HEK293 (cell line): ENCODE measurements at regions not wholly inside any gene's neighbourhood (a gene's known extent, or its start where the extent isn't known, plus 50 kb on each side); places are given as distances from the start of the nearest gene placed in this dataset.
"Not testable (repeated sequence)": the region's sequence is repeated elsewhere in the genome, so short reads cannot be mapped to it uniquely, and the experiment has no call there.

ENCODE experiments used
- CTCF ChIA-PET: fragments of 350-600 bp; formaldehyde crosslinking; extraction: SDS; loops from one replicate; lab custom pipeline; 2021; ENCODE audit warnings: antibody characterized with exemption; lab: Yijun Ruan, JAX
- POLR2A ChIA-PET: fragments of 300-600 bp; formaldehyde crosslinking; extraction: SDS; loops from one replicate; lab custom pipeline; 2020; ENCODE audit warnings: antibody characterized with exemption, inconsistent platforms; lab: Yijun Ruan, JAX
- H3K27ac ChIP-seq: fragments of 200-500 bp; sonication (Bioruptor generic); 2 replicates; pipeline ENCODE4 v1.5.1; 2014; ENCODE audit warnings: low read depth, low read length, control low read depth, inconsistent platforms; ENCODE audit errors: extremely low read depth
- H3K36me3 ChIP-seq, 2 experiments: fragments of 200-500 bp in 1 of 2; sonication (Bioruptor generic) in 1 of 2; 1 replicate in 1 of 2; 2 replicates in 1 of 2; pipeline ENCODE4 v1.5.1; 2014 to 2017; ENCODE audit warnings: inconsistent platforms in 2 of 2, low read length in 2 of 2; ENCODE audit not compliant: control insufficient read depth in 2 of 2, insufficient read depth in 1 of 2
- H3K4me1 ChIP-seq: fragments of 200-500 bp; sonication (Bioruptor generic); 2 replicates; pipeline ENCODE4 v1.5.1; 2014; ENCODE audit warnings: mild to moderate bottlenecking, low read length, inconsistent platforms; ENCODE audit not compliant: control insufficient read depth, insufficient read depth
- H3K4me3 ChIP-seq: 2 replicates; pipeline ENCODE4 v1.5.1; 2011; ENCODE audit warnings: low read depth, mild to moderate bottlenecking, control low read depth, low read length, moderate library complexity
- H3K9me3 ChIP-seq: fragments of 200-500 bp; sonication (Bioruptor generic); 2 replicates; pipeline ENCODE4 v1.5.1; 2014; ENCODE audit warnings: low read depth, low read length, inconsistent platforms; ENCODE audit not compliant: control insufficient read depth, insufficient read depth
- MYNN ChIP-seq: fragments of 450-650 bp; formaldehyde crosslinking; IDR thresholded peaks from 2 replicates; pipeline ENCODE4 v1.5.1; 2016; ENCODE audit warnings: missing biosample characterization, missing genetic modification characterization, borderline replicate concordance
- MZF1 ChIP-seq: fragments of 450-650 bp; formaldehyde crosslinking; IDR thresholded peaks from 2 replicates; pipeline ENCODE4 v1.5.1; 2017; ENCODE audit warnings: missing biosample characterization, missing genetic modification characterization, borderline replicate concordance
- PATZ1 ChIP-seq: fragments of 450-650 bp; formaldehyde crosslinking; IDR thresholded peaks from 2 replicates; pipeline ENCODE4 v1.5.1; 2016; ENCODE audit warnings: missing biosample characterization, missing genetic modification characterization
- PRDM4 ChIP-seq: fragments of 450-650 bp; formaldehyde crosslinking; IDR thresholded peaks from 2 replicates; pipeline ENCODE4 v1.5.1; 2017; ENCODE audit warnings: missing biosample characterization, missing genetic modification characterization
- ZNF114 ChIP-seq: fragments of 450-650 bp; formaldehyde crosslinking; IDR thresholded peaks from 2 replicates; pipeline ENCODE4 v1.5.0; 2017; ENCODE audit warnings: missing biosample characterization, missing genetic modification characterization
- ZNF19 ChIP-seq: fragments of 450-650 bp; formaldehyde crosslinking; IDR thresholded peaks from 2 replicates; pipeline ENCODE4; 2016; ENCODE audit warnings: missing biosample characterization, missing genetic modification characterization, low read depth
- ZNF214 ChIP-seq: fragments of 450-650 bp; formaldehyde crosslinking; IDR thresholded peaks from 2 replicates; pipeline ENCODE4 v1.5.1; 2017; ENCODE audit warnings: missing biosample characterization, mild to moderate bottlenecking, missing genetic modification characterization, borderline replicate concordance
- ZNF280C ChIP-seq: fragments of 450-650 bp; formaldehyde crosslinking; IDR thresholded peaks from 2 replicates; pipeline ENCODE4 v1.5.1; 2016; ENCODE audit warnings: missing biosample characterization, missing genetic modification characterization
- ZNF350 ChIP-seq: fragments of 450-650 bp; formaldehyde crosslinking; IDR thresholded peaks from 2 replicates; pipeline ENCODE4 v1.5.0; 2017; ENCODE audit warnings: missing biosample characterization, mild to moderate bottlenecking, missing genetic modification characterization
- ZNF558 ChIP-seq: fragments of 450-650 bp; formaldehyde crosslinking; IDR thresholded peaks from 2 replicates; pipeline ENCODE4 v1.5.1; 2016; ENCODE audit warnings: missing biosample characterization, missing genetic modification characterization
- ZSCAN30 ChIP-seq: fragments of 450-650 bp; IDR thresholded peaks from 2 replicates; pipeline ENCODE4 v1.5.1; 2018; ENCODE audit warnings: missing biosample characterization, mild to moderate bottlenecking, missing genetic modification characterization, moderate library complexity

- no peaks in the 10 kb centered on the region for H3K9me3 ChIP-seq
- H3K4me1 ChIP-seq: no peaks in the 10 kb centered on the region
- H3K36me3 ChIP-seq: no peaks in the 10 kb centered on the region
- POLR2A ChIA-PET: no interaction called here
- no peak overlapping the region for H3K27ac ChIP-seq
- no peak overlapping the region for H3K4me3 ChIP-seq
- no peak for TF ChIP-seq PRDM4 (tag by site-specific recombination)
- no peak for TF ChIP-seq ZNF214 (tag by site-specific recombination)
- CTCF ChIA-PET: no interaction called here
Observed at GRCh38 chr4:3601992-3602391, 69.8 kb upstream of the LRPAP1 start.

GRCh38 chr4:3601108-3601690 lies 69.0 kb upstream of the LRPAP1 start:
- POLR2A ChIA-PET, H3K36me3 ChIP-seq, H3K27ac ChIP-seq, H3K4me1 ChIP-seq, H3K4me3 ChIP-seq, CTCF ChIA-PET, H3K9me3 ChIP-seq: not testable (repeated sequence)

- ChIA-PET CTCF (no interaction called here), POLR2A (no interaction called here)
- no peak overlapping the region for H3K27ac ChIP-seq
- TF ChIP-seq ZNF114 (tag by site-specific recombination): no peak
- no peaks in the 10 kb centered on the region for H3K4me1 ChIP-seq
- no peaks in the 10 kb centered on the region for H3K9me3 ChIP-seq
- H3K36me3 ChIP-seq: no peaks in the 10 kb centered on the region
- no peak overlapping the region for H3K4me3 ChIP-seq
Observed at GRCh38 chr4:3599951-3600350, 67.7 kb upstream of the LRPAP1 start.

GRCh38 chr4:3598695-3599227 lies 66.5 kb upstream of the LRPAP1 start:
- TF ChIP-seq PATZ1 (tag by site-specific recombination) (no peak), ZNF350 (tag by site-specific recombination) (no peak), ZNF19 (tag by site-specific recombination) (no peak), MYNN (tag by site-specific recombination) (no peak), MZF1 (tag by site-specific recombination) (no peak), ZSCAN30 (tag by site-specific recombination) (no peak), ZNF558 (no peak), ZNF280C (tag by site-specific recombination) (no peak)

GRCh38 chr4:3597896-3598505 lies 65.8 kb upstream of the LRPAP1 start:
- H3K4me3 ChIP-seq, H3K36me3 ChIP-seq, H3K9me3 ChIP-seq, CTCF ChIA-PET, POLR2A ChIA-PET, H3K4me1 ChIP-seq, H3K27ac ChIP-seq: not testable (repeated sequence)

More at GRCh38 chr4:3598695-3599227, 66.5 kb upstream of the LRPAP1 start:
- Histone ChIP-seq H3K4me1 (no peaks in the 10 kb centered on the region), H3K9me3 (no peaks in the 10 kb centered on the region), H3K36me3 (no peaks in the 10 kb centered on the region), H3K27ac (no peak overlapping the region), H3K4me3 (no peak overlapping the region)
- ChIA-PET CTCF (no interaction called here), POLR2A (no interaction called here)

- H3K36me3 ChIP-seq, POLR2A ChIA-PET, H3K27ac ChIP-seq, H3K4me1 ChIP-seq, H3K9me3 ChIP-seq, CTCF ChIA-PET, H3K4me3 ChIP-seq: not testable (repeated sequence)
Observed at GRCh38 chr4:3596957-3597733, 64.9 kb upstream of the LRPAP1 start.
